GM12891 (cell line): ENCODE measurements at regions not wholly inside any gene's neighbourhood (a gene's known extent, or its start where the extent isn't known, plus 50 kb on each side); places are given as distances from the start of the nearest gene placed in this dataset.

Experiments
- DNase-seq: peaks from one replicate; pipeline ENCODE4 v3.0.0; 2011; ENCODE audit warnings: low spot score; ENCODE audit not compliant: insufficient read length
- FAIRE-seq: peaks from 2 replicates; lab custom pipeline; 2011; peaks lifted over from hg19 to GRCh38; lab: Jason Lieb, UNC
- PAX5 ChIP-seq: IDR thresholded peaks from 2 replicates; pipeline ENCODE4 v1.6.1; 2011; ENCODE audit warnings: low read length, moderate library complexity, mild to moderate bottlenecking; ENCODE audit not compliant: insufficient read depth, severe bottlenecking
- POLR2A ChIP-seq: IDR thresholded peaks from 2 replicates; pipeline ENCODE4 v1.6.1; 2011; ENCODE audit warnings: low read depth, low read length, control low read depth
- POLR2AphosphoS5 ChIP-seq: IDR thresholded peaks from 2 replicates; pipeline ENCODE4 v1.6.1; 2011; ENCODE audit warnings: low read depth, low read length, control low read depth
- POU2F2 ChIP-seq: IDR thresholded peaks from 2 replicates; pipeline ENCODE4 v1.6.1; 2011; ENCODE audit warnings: low read depth, mild to moderate bottlenecking, control low read depth, low read length, moderate library complexity
- SPI1 ChIP-seq: IDR thresholded peaks from 2 replicates; pipeline ENCODE4 v1.6.1; 2011; ENCODE audit warnings: low read depth, low read length, control low read depth
- TAF1 ChIP-seq: IDR thresholded peaks from 2 replicates; pipeline ENCODE4 v1.6.1; 2011; ENCODE audit warnings: low read depth, low read length, control low read depth

GRCh38 chr4:159748834-159749444 lies 646.1 kb downstream of the RAPGEF2 start:
- no peak for FAIRE-seq
- DNase-seq: no peak
- TF ChIP-seq PAX5 (no peak), TAF1 (no peak), POLR2A (no peak), POU2F2 (no peak), POLR2AphosphoS5 (no peak), SPI1 (no peak)

- DNase-seq (no peak), FAIRE-seq (no peak)
- no peak for TF ChIP-seq SPI1
- no peak for TF ChIP-seq POU2F2
- TF ChIP-seq TAF1: no peak
- no peak for TF ChIP-seq POLR2A
- TF ChIP-seq POLR2AphosphoS5: no peak
- TF ChIP-seq PAX5: no peak
Measured at GRCh38 chr4:159757499-159757898, 654.6 kb downstream of the RAPGEF2 start.

GRCh38 chr4:159758061-159758460 lies 655.2 kb downstream of the RAPGEF2 start:
- no peak for DNase-seq
- TF ChIP-seq TAF1 (no peak), SPI1 (no peak), POLR2A (no peak), POLR2AphosphoS5 (no peak), POU2F2 (no peak), PAX5 (no peak)
- FAIRE-seq: no peak

- no peak for TF ChIP-seq PAX5
- TF ChIP-seq TAF1: no peak
- TF ChIP-seq POLR2AphosphoS5: no peak
- no peak for TF ChIP-seq SPI1
- TF ChIP-seq POU2F2: no peak
- TF ChIP-seq POLR2A: no peak
- DNase-seq (no peak), FAIRE-seq (no peak)
Measured at GRCh38 chr4:159762672-159763071, 659.8 kb downstream of the RAPGEF2 start.

- no peak for TF ChIP-seq POLR2A
- TF ChIP-seq TAF1: no peak
- no peak for TF ChIP-seq SPI1
- TF ChIP-seq PAX5: no peak
- no peak for TF ChIP-seq POU2F2
- no peak for TF ChIP-seq POLR2AphosphoS5
- DNase-seq (peak; percentile 8), FAIRE-seq (peak; percentile 54)
Measured at GRCh38 chr4:159764343-159764952, 661.6 kb downstream of the RAPGEF2 start.

GRCh38 chr4:159765382-159765781 lies 662.5 kb downstream of the RAPGEF2 start:
- TF ChIP-seq POLR2AphosphoS5 (no peak), SPI1 (no peak), POLR2A (no peak)
- no peak for FAIRE-seq
- no peak for DNase-seq

GRCh38 chr4:159766241-159766640 lies 663.4 kb downstream of the RAPGEF2 start:
- FAIRE-seq: no peak
- TF ChIP-seq PAX5 (no peak), POU2F2 (no peak), SPI1 (no peak), POLR2AphosphoS5 (no peak), TAF1 (no peak), POLR2A (no peak)
- no peak for DNase-seq

- no peak for DNase-seq
- no peak for TF ChIP-seq TAF1
- no peak for TF ChIP-seq POLR2AphosphoS5
- no peak for TF ChIP-seq POLR2A
- TF ChIP-seq PAX5: no peak
- no peak for FAIRE-seq
Measured at GRCh38 chr4:159767406-159767805, 664.5 kb downstream of the RAPGEF2 start.

GRCh38 chr4:159768016-159768415 lies 665.1 kb downstream of the RAPGEF2 start:
- DNase-seq: no peak
- TF ChIP-seq TAF1: no peak
- TF ChIP-seq POLR2AphosphoS5: no peak
- TF ChIP-seq SPI1: no peak
- TF ChIP-seq POU2F2: no peak
- TF ChIP-seq POLR2A: no peak
- FAIRE-seq: no peak

- no peak for FAIRE-seq
- no peak for DNase-seq
- no peak for TF ChIP-seq POU2F2
- no peak for TF ChIP-seq TAF1
- TF ChIP-seq POLR2A: no peak
- no peak for TF ChIP-seq POLR2AphosphoS5
- no peak for TF ChIP-seq SPI1
- no peak for TF ChIP-seq PAX5
Measured at GRCh38 chr4:159770401-159770800, 667.5 kb downstream of the RAPGEF2 start.

- FAIRE-seq (no peak), DNase-seq (no peak)
- TF ChIP-seq TAF1 (no peak), POLR2A (no peak), POU2F2 (no peak), PAX5 (no peak), POLR2AphosphoS5 (no peak), SPI1 (no peak)
Measured at GRCh38 chr4:159770969-159771368, 668.1 kb downstream of the RAPGEF2 start.
